ENCODE measurements at regions not wholly inside any gene's neighbourhood (a gene's known extent, or its start where the extent isn't known, plus 50 kb on each side); places are given as distances from the start of the nearest gene placed in this dataset.

- no peak overlapping the region for H3K4me2 ChIP-seq (ENCODE audit: extremely low read depth, insufficient read depth, low read length)
- H4K20me1 ChIP-seq (ENCODE audit: control insufficient read depth, extremely low read depth, insufficient read depth, low read length): no peaks in the 10 kb centered on the region
- no peak overlapping the region for H3K4me3 ChIP-seq (replicated peaks in 1 of 4; ENCODE audit: control extremely low read depth in 1 of 4, insufficient read depth in 1 of 4, low read depth in 3 of 4, low read length in 4 of 4)
- DNase-seq (ENCODE audit: low read depth in 2 of 2): no peak
- no peaks in the 10 kb centered on the region for H3K79me2 ChIP-seq (ENCODE audit: control insufficient read depth, insufficient read depth, low read length)
- no peaks in the 10 kb centered on the region for H3K27me3 ChIP-seq (ENCODE audit: control insufficient read depth, insufficient read depth, low read length)
- TF ChIP-seq EZH2 (IDR thresholded peaks at IDR 0.05; ENCODE audit: low read length, missing control alignments) (no peak), CTCF (conservative IDR thresholded peaks at IDR 0.05 in 1 of 2, IDR thresholded peaks at IDR 0.05 in 1 of 2; ENCODE audit: low read depth in 1 of 2, low read length in 2 of 2) (no peak)
- no peaks in the 10 kb centered on the region for H3K4me1 ChIP-seq (ENCODE audit: control insufficient read depth, extremely low read depth, insufficient read depth, low read length)
- no peak overlapping the region for H3K27ac ChIP-seq (ENCODE audit: insufficient read depth, low read length)
- H3K36me3 ChIP-seq (ENCODE audit: control insufficient read depth, insufficient read depth, low read length): no peaks in the 10 kb centered on the region
- no peak overlapping the region for H3K9ac ChIP-seq (ENCODE audit: insufficient read depth, low read length)
- H3K9me3 ChIP-seq (ENCODE audit: control insufficient read depth, insufficient read depth, low read depth, low read length): no peaks in the 10 kb centered on the region
- H2AFZ ChIP-seq (ENCODE audit: low read length): no peak overlapping the region
These were observed 657.4 kb downstream of the BRINP1 start for GRCh38 chr9:118711843-118712242.

- no peaks in the 10 kb centered on the region for H3K36me3 ChIP-seq (ENCODE audit: control insufficient read depth, insufficient read depth, low read length)
- no peak overlapping the region for H3K27ac ChIP-seq (ENCODE audit: insufficient read depth, low read length)
- H3K79me2 ChIP-seq (ENCODE audit: control insufficient read depth, insufficient read depth, low read length): no peaks in the 10 kb centered on the region
- no peak overlapping the region for H2AFZ ChIP-seq (ENCODE audit: low read length)
- TF ChIP-seq CTCF (conservative IDR thresholded peaks at IDR 0.05 in 1 of 2, IDR thresholded peaks at IDR 0.05 in 1 of 2; ENCODE audit: low read depth in 1 of 2, low read length in 2 of 2): no peak
- TF ChIP-seq EZH2 (IDR thresholded peaks at IDR 0.05; ENCODE audit: low read length, missing control alignments): no peak
- H3K27me3 ChIP-seq (ENCODE audit: control insufficient read depth, insufficient read depth, low read length): no peaks in the 10 kb centered on the region
- no peak overlapping the region for H3K4me3 ChIP-seq (replicated peaks in 1 of 4; ENCODE audit: control extremely low read depth in 1 of 4, insufficient read depth in 1 of 4, low read depth in 3 of 4, low read length in 4 of 4)
- DNase-seq (ENCODE audit: low read depth in 2 of 2): no peak
- no peak overlapping the region for H3K9ac ChIP-seq (ENCODE audit: insufficient read depth, low read length)
- H3K9me3 ChIP-seq (ENCODE audit: control insufficient read depth, insufficient read depth, low read depth, low read length): no peaks in the 10 kb centered on the region
- H4K20me1 ChIP-seq (ENCODE audit: control insufficient read depth, extremely low read depth, insufficient read depth, low read length): no peaks in the 10 kb centered on the region
- no peak overlapping the region for H3K4me2 ChIP-seq (ENCODE audit: extremely low read depth, insufficient read depth, low read length)
- no peaks in the 10 kb centered on the region for H3K4me1 ChIP-seq (ENCODE audit: control insufficient read depth, extremely low read depth, insufficient read depth, low read length)
These were observed 648.0 kb downstream of the BRINP1 start for GRCh38 chr9:118721276-118721675.

GRCh38 chr9:118721923-118722322 lies 647.3 kb downstream of the BRINP1 start:
- H3K4me1 ChIP-seq (ENCODE audit: control insufficient read depth, extremely low read depth, insufficient read depth, low read length): no peaks in the 10 kb centered on the region
- TF ChIP-seq EZH2 (IDR thresholded peaks at IDR 0.05; ENCODE audit: low read length, missing control alignments): no peak
- TF ChIP-seq CTCF (conservative IDR thresholded peaks at IDR 0.05 in 1 of 2, IDR thresholded peaks at IDR 0.05 in 1 of 2; ENCODE audit: low read depth in 1 of 2, low read length in 2 of 2): no peak
- H3K27ac ChIP-seq (ENCODE audit: insufficient read depth, low read length): no peak overlapping the region
- H3K4me3 ChIP-seq (replicated peaks in 1 of 4; ENCODE audit: control extremely low read depth in 1 of 4, insufficient read depth in 1 of 4, low read depth in 3 of 4, low read length in 4 of 4): no peak overlapping the region
- DNase-seq (ENCODE audit: low read depth in 2 of 2): no peak
- H2AFZ ChIP-seq (ENCODE audit: low read length): no peak overlapping the region
- H3K4me2 ChIP-seq (ENCODE audit: extremely low read depth, insufficient read depth, low read length): no peak overlapping the region
- no peak overlapping the region for H3K9ac ChIP-seq (ENCODE audit: insufficient read depth, low read length)
- H3K79me2 ChIP-seq (ENCODE audit: control insufficient read depth, insufficient read depth, low read length): no peaks in the 10 kb centered on the region
- H3K27me3 ChIP-seq (ENCODE audit: control insufficient read depth, insufficient read depth, low read length): no peaks in the 10 kb centered on the region
- no peaks in the 10 kb centered on the region for H3K36me3 ChIP-seq (ENCODE audit: control insufficient read depth, insufficient read depth, low read length)
- H4K20me1 ChIP-seq (ENCODE audit: control insufficient read depth, extremely low read depth, insufficient read depth, low read length): no peaks in the 10 kb centered on the region
- H3K9me3 ChIP-seq (ENCODE audit: control insufficient read depth, insufficient read depth, low read depth, low read length): no peaks in the 10 kb centered on the region
